Mucosa of descending colon (tissue), 3 donors: ENCODE measurements at regions not wholly inside any gene's neighbourhood (a gene's known extent, or its start where the extent isn't known, plus 50 kb on each side); places are given as distances from the start of the nearest gene placed in this dataset.

Experiments used
- ATAC-seq: fragments of 200-7000 bp; cut with Tn5 transposase; one replicate; pipeline ENCODE4 v1.9.1; 2020; ENCODE audit warnings: mild to moderate bottlenecking, moderate library complexity
- DNase-seq, 3 donors: peaks; one replicate each; pipeline ENCODE4 v3.0.0-alpha.2; 2020
- H3K36me3 ChIP-seq: fragments of 200-600 bp; one replicate; pipeline ENCODE4 v1.8.0; 2021; ENCODE audit warnings: low read depth, mild to moderate bottlenecking
- H3K4me1 ChIP-seq: fragments of 200-600 bp; one replicate; pipeline ENCODE4 v1.8.0; 2021; ENCODE audit warnings: low read depth, mild to moderate bottlenecking
- H3K4me3 ChIP-seq: fragments of 200-600 bp; one replicate; pipeline ENCODE4 v1.8.0; 2021; ENCODE audit warnings: mild to moderate bottlenecking
- H3K9me3 ChIP-seq: fragments of 200-600 bp; one replicate; pipeline ENCODE4 v1.8.0; 2021; ENCODE audit warnings: mild to moderate bottlenecking
- CTCF ChIP-seq: fragments of 200-600 bp; IDR thresholded peaks from one replicate; pipeline ENCODE4 v1.8.0; 2022; ENCODE audit warnings: antibody characterized with exemption, mild to moderate bottlenecking
- intact Hi-C, 2 donors: fragments of 100-400 bp; cut with DNase I in 1 of 2; cut with micrococcal nuclease in 1 of 2; formaldehyde crosslinking; loops; one replicate each; pipeline versions ENCODE4 v1.11.0 to v1.11.1; 2022; cut with DNase I, micrococcal nuclease
- donor health status: DM: no; HTN: no; CAD: no; lungs with moderate emphysema.
- donor health status: DM: no; HTN: no; CAD: no.
- donor health status: DM: no; HTN: yes; CAD: no.

GRCh38 chr5:17157916-17158529 lies 59.4 kb upstream of the BASP1 start:
- ATAC-seq (peak; percentile 88), DNase-seq (peak in 2 of 3 donors; percentile 45 to 69)
- H3K36me3 ChIP-seq, result no peaks in the 10 kb centered on the region
- no peak overlapping the region for H3K4me3 ChIP-seq
- no peaks in the 10 kb centered on the region for H3K9me3 ChIP-seq
- H3K4me1 ChIP-seq, result no peaks in the 10 kb centered on the region
- TF ChIP-seq CTCF, result no peak
- intact Hi-C loops, result no loop called here

- Histone ChIP-seq H3K36me3 (no peaks in the 10 kb centered on the region), H3K4me1 (no peaks in the 10 kb centered on the region), H3K9me3 (no peaks in the 10 kb centered on the region), H3K4me3 (no peak overlapping the region)
- no peak for TF ChIP-seq CTCF
- intact Hi-C loops, result no loop called here
- ATAC-seq, result no peak
- DNase-seq, result no peak
Observed at GRCh38 chr5:17160756-17161040, 56.7 kb upstream of the BASP1 start.

GRCh38 chr5:17161662-17162061 lies 55.8 kb upstream of the BASP1 start:
- Histone ChIP-seq H3K4me3 (no peak overlapping the region), H3K4me1 (no peaks in the 10 kb centered on the region), H3K9me3 (no peaks in the 10 kb centered on the region), H3K36me3 (no peaks in the 10 kb centered on the region)
- peak; percentile 89 for ATAC-seq
- peak in 1 of 3 donors; percentile 47 for DNase-seq
- intact Hi-C loops, result no loop called here
- TF ChIP-seq CTCF, result no peak

- TF ChIP-seq CTCF, result no peak
- DNase-seq, result no peak
Observed at GRCh38 chr5:17163221-17163620, 54.2 kb upstream of the BASP1 start.

GRCh38 chr5:17167171-17167891 lies 50.1 kb upstream of the BASP1 start:
- intact Hi-C loops, result no loop called here
- DNase-seq (no peak), ATAC-seq (no peak)
- H3K36me3 ChIP-seq, result no peaks in the 10 kb centered on the region
- H3K9me3 ChIP-seq, result no peaks in the 10 kb centered on the region
- no peak for TF ChIP-seq CTCF
- no peaks in the 10 kb centered on the region for H3K4me1 ChIP-seq
- H3K4me3 ChIP-seq, result no peak overlapping the region

More at GRCh38 chr5:17163221-17163620, 54.2 kb upstream of the BASP1 start:
- intact Hi-C loops, result no loop called here
- Histone ChIP-seq H3K9me3 (no peaks in the 10 kb centered on the region), H3K36me3 (no peaks in the 10 kb centered on the region), H3K4me1 (no peaks in the 10 kb centered on the region), H3K4me3 (no peak overlapping the region)
- ATAC-seq, result no peak
